Peyer's patch (tissue), 4 donors: ENCODE measurements at regions not wholly inside any gene's neighbourhood (a gene's known extent, or its start where the extent isn't known, plus 50 kb on each side); places are given as distances from the start of the nearest gene placed in this dataset.
"Not testable (repeated sequence)": the region's sequence is repeated elsewhere in the genome, so short reads cannot be mapped to it uniquely, and the experiment has no call there.

Experiments
- CTCF ChIP-seq, 6 experiments: fragments of 450-650 bp in 4 of 6; fragments of 200-600 bp in 2 of 6; sonication (generic) in 1 of 6; IDR thresholded peaks; one replicate each; pipeline ENCODE4 v1.5.1; 2017 to 2019; ENCODE audit warnings: antibody characterized with exemption in 6 of 6, mild to moderate bottlenecking in 3 of 6, moderate library complexity in 1 of 6
- POLR2A ChIP-seq, 2 donors: fragments of 450-650 bp; IDR thresholded peaks; one replicate each; pipeline ENCODE4 v1.5.1; 2017; ENCODE audit warnings: antibody characterized with exemption in 2 of 2, mild to moderate bottlenecking in 2 of 2, moderate library complexity in 2 of 2

- not testable (repeated sequence) for TF ChIP-seq CTCF, POLR2A (IDR thresholded peaks at IDR 0.05)
These were observed 916.4 kb downstream of the FOXD4L5 start for GRCh38 chr9:64368644-64368942.
